HG02642 (cell line): ENCODE measurements at regions not wholly inside any gene's neighbourhood (a gene's known extent, or its start where the extent isn't known, plus 50 kb on each side); places are given as distances from the start of the nearest gene placed in this dataset.
"Not testable (repeated sequence)": the region's sequence is repeated elsewhere in the genome, so short reads cannot be mapped to it uniquely, and the experiment has no call there.

ENCODE experiments used
- ATAC-seq: cut with Tn5 transposase; IDR thresholded peaks from one replicate; pipeline ENCODE4 v1.9.1; 2021; ENCODE audit warnings: mild to moderate bottlenecking; ENCODE audit not compliant: unreplicated experiment, poor library complexity

GRCh38 chr12:90519285-90519684 is 435.7 kb downstream of the CCER1 start:
- ATAC-seq: peak; percentile 44

- peak; percentile 97 for ATAC-seq
Observed at GRCh38 chr12:90515199-90516175, 439.5 kb downstream of the CCER1 start.

GRCh38 chr12:90514325-90514724 is 440.7 kb downstream of the CCER1 start:
- no peak for ATAC-seq

GRCh38 chr12:90512518-90512917 is 442.5 kb downstream of the CCER1 start:
- no peak for ATAC-seq

- ATAC-seq: no peak
Observed at GRCh38 chr12:90510948-90511347, 444.0 kb downstream of the CCER1 start.

- no peak for ATAC-seq
Observed at GRCh38 chr12:90504806-90505205, 450.2 kb downstream of the CCER1 start.

GRCh38 chr12:90502070-90502469 is 452.9 kb downstream of the CCER1 start:
- no peak for ATAC-seq

- no peak for ATAC-seq
Observed at GRCh38 chr12:90501412-90501811, 453.6 kb downstream of the CCER1 start.

- ATAC-seq: no peak
Observed at GRCh38 chr12:90499795-90500194, 455.2 kb downstream of the CCER1 start.

- no peak for ATAC-seq
Observed at GRCh38 chr12:90497923-90498545, 456.9 kb downstream of the CCER1 start.

GRCh38 chr12:90490355-90490754 is 464.6 kb downstream of the CCER1 start:
- no peak for ATAC-seq

- no peak for ATAC-seq
Observed at GRCh38 chr12:90489141-90489540, 465.8 kb downstream of the CCER1 start.

GRCh38 chr12:90485560-90485959 is 469.4 kb downstream of the CCER1 start:
- ATAC-seq: no peak

GRCh38 chr12:90484094-90484493 is 470.9 kb downstream of the CCER1 start:
- no peak for ATAC-seq

- ATAC-seq: no peak
Observed at GRCh38 chr12:90481748-90482147, 473.2 kb downstream of the CCER1 start.

GRCh38 chr12:90479237-90479636 is 475.7 kb downstream of the CCER1 start:
- ATAC-seq: no peak

- ATAC-seq: no peak
Observed at GRCh38 chr12:90473831-90474230, 481.1 kb downstream of the CCER1 start.

GRCh38 chr12:90460681-90461080 is 494.3 kb downstream of the CCER1 start:
- no peak for ATAC-seq

- ATAC-seq: no peak
Observed at GRCh38 chr12:90456248-90456647, 498.7 kb downstream of the CCER1 start.

- no peak for ATAC-seq
Observed at GRCh38 chr12:90455756-90456155, 499.2 kb downstream of the CCER1 start.

- ATAC-seq: no peak
Observed at GRCh38 chr12:90449611-90450010, 505.4 kb downstream of the CCER1 start.

GRCh38 chr12:90443466-90443865 is 511.5 kb downstream of the CCER1 start:
- not testable (repeated sequence) for ATAC-seq
